Immature natural killer cell (primary cell): ENCODE measurements at regions not wholly inside any gene's neighbourhood (a gene's known extent, or its start where the extent isn't known, plus 50 kb on each side); places are given as distances from the start of the nearest gene placed in this dataset.

Experiments
- DNase-seq, 3 donors: peaks; one replicate each; pipeline ENCODE4 v3.0.0; 2022; ENCODE audit warnings: mixed read lengths in 1 of 3
- H3K27ac Mint-ChIP-seq, 6 donors: one replicate each; pipeline ENCODE4 v1.8.0; 2020; ENCODE audit warnings: mixed read lengths in 6 of 6, mild to moderate bottlenecking in 5 of 6, inconsistent platforms in 4 of 6, moderate library complexity in 3 of 6
- H3K27me3 Mint-ChIP-seq, 3 donors: one replicate each; pipeline ENCODE4 v1.8.0; 2020 to 2021; ENCODE audit warnings: low read depth in 3 of 3, mild to moderate bottlenecking in 3 of 3, mixed read lengths in 3 of 3, moderate library complexity in 3 of 3, inconsistent platforms in 1 of 3
- H3K36me3 Mint-ChIP-seq, 3 donors: one replicate each; pipeline ENCODE4 v1.8.0; 2020; ENCODE audit warnings: mixed read lengths in 3 of 3, inconsistent platforms in 2 of 3, mild to moderate bottlenecking in 2 of 3
- H3K4me1 Mint-ChIP-seq, 2 donors: one replicate each; pipeline ENCODE4 v1.8.0; 2020; ENCODE audit warnings: inconsistent platforms in 2 of 2, mild to moderate bottlenecking in 2 of 2, mixed read lengths in 2 of 2, moderate library complexity in 1 of 2
- H3K4me3 Mint-ChIP-seq, 5 donors: one replicate each; pipeline ENCODE4 v1.8.0; 2020; ENCODE audit warnings: mild to moderate bottlenecking in 5 of 5, mixed read lengths in 5 of 5, inconsistent platforms in 3 of 5, moderate library complexity in 3 of 5
- H3K9me3 Mint-ChIP-seq, 6 donors: one replicate each; pipeline ENCODE4 v1.8.0; 2020; ENCODE audit warnings: mild to moderate bottlenecking in 6 of 6, mixed read lengths in 6 of 6, inconsistent platforms in 4 of 6, moderate library complexity in 3 of 6

DNA sequence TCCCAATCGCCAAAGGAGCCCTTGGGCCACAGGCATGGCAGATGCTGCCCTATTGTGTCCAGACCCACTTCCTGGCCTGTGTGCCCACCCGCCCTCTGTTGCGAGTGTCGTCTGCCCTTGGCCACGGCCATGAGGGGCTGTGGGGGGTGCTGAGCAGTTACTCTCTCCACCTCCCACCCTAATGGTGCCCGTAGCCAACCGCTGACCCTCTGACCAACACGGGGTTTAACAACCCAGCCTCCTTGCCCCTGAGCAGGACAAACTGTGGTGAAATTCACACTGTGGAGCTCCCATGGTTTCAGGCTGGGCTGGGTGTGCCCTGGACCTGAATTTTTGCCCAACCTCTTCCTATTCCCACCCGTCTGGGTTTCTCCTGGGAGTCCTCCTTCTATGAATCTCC, 145.7 kb upstream of the HDAC4 start:
- no peaks in the 10 kb centered on the region for H3K36me3 Mint-ChIP-seq
- peaks cover 0 to 2% (median 0%) of the 10 kb centered on the region in 6 donors for H3K9me3 Mint-ChIP-seq
- H3K4me3 Mint-ChIP-seq, result no peak overlapping the region
- DNase-seq, result no peak
- H3K27me3 Mint-ChIP-seq, result peaks cover 0 to 10% (median 3%) of the 10 kb centered on the region in 3 donors
- H3K27ac Mint-ChIP-seq, result peak overlapping the region in 3 of 6 donors; percentile 21 to 71 (median 62)
- H3K4me1 Mint-ChIP-seq, result peaks cover 26 to 29% of the 10 kb centered on the region in 2 donors

DNA sequence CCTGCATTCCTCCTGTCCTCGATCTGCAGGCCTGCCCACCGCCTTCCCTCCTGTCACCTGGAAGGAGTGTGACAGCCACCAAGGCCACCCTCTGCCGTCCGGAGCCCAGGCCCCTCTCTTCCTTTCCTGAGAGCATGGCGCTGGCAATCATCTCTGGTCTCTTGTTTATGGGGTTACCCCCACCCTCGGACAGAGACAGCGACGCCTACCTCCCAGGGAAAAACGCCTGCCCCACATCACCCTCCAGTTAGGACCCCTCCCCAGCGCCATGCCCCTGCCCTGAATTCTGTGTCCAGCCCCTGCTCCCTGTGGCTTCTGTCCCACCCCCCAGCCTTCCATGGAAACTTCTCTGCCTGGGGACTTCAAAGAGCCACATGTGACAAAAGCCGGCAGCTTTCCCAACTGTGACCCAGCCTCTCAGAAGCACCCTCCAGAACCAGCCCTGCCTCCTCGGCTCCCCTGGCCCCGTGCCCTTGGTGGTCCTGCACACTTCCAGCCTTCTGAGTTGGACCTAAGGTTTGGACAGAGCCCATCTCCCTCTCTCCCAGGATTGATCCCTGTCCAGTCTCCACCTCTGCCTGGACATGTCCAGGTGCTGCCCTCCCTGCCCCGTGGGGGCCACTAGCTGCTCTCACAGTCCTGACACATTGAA, 145.0 kb upstream of the HDAC4 start:
- Mint-ChIP-seq H3K4me3 (peak overlapping the region in 4 of 5 donors; percentile 13 to 68 (median 52)), H3K27me3 (peaks cover 0 to 10% (median 3%) of the 10 kb centered on the region in 3 donors), H3K4me1 (peaks cover 26 to 29% of the 10 kb centered on the region in 2 donors), H3K36me3 (no peaks in the 10 kb centered on the region), H3K27ac (peak overlapping the region in 3 of 6 donors; percentile 56 to 82 (median 62)), H3K9me3 (peaks cover 0 to 2% (median 0%) of the 10 kb centered on the region in 6 donors)
- no peak for DNase-seq

DNA sequence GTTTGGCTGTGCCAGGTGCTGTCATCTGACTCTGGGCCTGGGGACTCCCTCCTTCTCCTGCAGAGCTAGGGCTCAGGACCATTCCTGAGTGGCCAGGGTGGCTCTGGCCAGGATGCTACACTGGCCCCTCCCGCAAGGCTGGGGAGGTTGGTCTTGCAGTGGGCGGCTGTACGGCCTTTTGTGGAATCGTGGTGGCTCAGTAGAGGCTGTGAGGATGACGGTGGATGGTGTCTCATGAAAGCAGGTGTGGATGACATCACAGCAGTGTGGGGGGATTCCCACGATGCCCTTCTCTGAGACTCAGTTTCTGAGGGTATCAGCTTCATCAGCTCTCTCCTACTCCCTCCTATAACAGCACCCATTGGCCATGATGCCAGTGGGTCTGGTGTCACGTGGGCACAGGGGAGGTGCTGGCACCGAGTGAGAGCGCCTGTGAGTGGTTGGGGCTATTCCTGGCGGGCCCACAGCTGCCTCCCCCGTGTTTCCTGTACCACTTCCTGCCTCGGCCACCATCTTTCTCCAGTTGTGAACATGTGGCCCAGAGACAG, 144.2 kb upstream of the HDAC4 start:
- H3K9me3 Mint-ChIP-seq, result peaks cover 0 to 2% (median 0%) of the 10 kb centered on the region in 6 donors
- peaks cover 26 to 29% of the 10 kb centered on the region in 2 donors for H3K4me1 Mint-ChIP-seq
- H3K36me3 Mint-ChIP-seq, result no peaks in the 10 kb centered on the region
- H3K4me3 Mint-ChIP-seq, result peak overlapping the region in 2 of 5 donors; percentile 65 to 68
- H3K27ac Mint-ChIP-seq, result peak overlapping the region in 5 of 6 donors; percentile 21 to 82 (median 79)
- peaks cover 0 to 10% (median 3%) of the 10 kb centered on the region in 3 donors for H3K27me3 Mint-ChIP-seq
- DNase-seq, result peak; percentile 57 to 66 (median 58)

DNA sequence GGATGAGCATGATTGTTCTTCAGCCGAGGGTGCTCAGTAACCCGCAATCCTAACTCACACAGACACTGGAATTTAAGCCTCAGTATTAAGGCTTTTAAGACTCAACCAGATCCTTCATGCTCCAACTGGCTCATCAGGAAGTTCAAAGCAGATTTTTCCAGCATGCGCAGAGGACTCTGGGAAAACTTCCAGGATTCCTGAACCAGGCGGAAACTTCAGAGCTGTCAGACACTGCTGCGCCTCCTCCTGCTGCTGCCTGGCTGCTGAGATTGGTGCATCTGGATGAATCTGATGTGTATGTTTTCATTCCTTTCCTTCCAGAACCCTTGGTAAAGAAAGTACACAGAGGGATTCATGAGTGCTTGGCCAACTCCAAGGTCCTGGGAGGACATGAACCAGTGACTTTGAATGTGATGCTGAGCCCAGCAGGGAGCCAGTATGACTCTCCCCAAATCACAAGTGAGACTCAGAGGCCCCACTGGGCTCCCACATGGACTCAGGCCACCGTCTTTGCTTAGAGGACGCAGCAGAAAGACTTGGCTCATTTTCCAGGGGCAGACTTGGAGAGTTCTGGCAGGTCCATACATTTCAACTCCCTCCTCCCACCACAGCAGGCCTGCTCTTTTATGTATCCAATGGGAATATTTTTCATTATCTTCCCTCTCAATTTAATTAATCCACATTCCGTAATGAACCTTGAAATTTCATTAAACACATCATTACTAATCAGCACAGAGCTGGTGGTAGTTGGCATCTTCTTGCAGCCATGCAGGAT, 143.5 kb upstream of the HDAC4 start:
- DNase-seq, result no peak
- H3K36me3 Mint-ChIP-seq, result no peaks in the 10 kb centered on the region
- H3K9me3 Mint-ChIP-seq, result peaks cover 0 to 2% (median 0%) of the 10 kb centered on the region in 6 donors
- peaks cover 26 to 29% of the 10 kb centered on the region in 2 donors for H3K4me1 Mint-ChIP-seq
- H3K27me3 Mint-ChIP-seq, result peaks cover 0 to 11% (median 3%) of the 10 kb centered on the region in 3 donors
- H3K27ac Mint-ChIP-seq, result peak overlapping the region in 5 of 6 donors; percentile 21 to 82 (median 79)
- peak overlapping the region in 2 of 5 donors; percentile 65 to 68 for H3K4me3 Mint-ChIP-seq

DNA sequence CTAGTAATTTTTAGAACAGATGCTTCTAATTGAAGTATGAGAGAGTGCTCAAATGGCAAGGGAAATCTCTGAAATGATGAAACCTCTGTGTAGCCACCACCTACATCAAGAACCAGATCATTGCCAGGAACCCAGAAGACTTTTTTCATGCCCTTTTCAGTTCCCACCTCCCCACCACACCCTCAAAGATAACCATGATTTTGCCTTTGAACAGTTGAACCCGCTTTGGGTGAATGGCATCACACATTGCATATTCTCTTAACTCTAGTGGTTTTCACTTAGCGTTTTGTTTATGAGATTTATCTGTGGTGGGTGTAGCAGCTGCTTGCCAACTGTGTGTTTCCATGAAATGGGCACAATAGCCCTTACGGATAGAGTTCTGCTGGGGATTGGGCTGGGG, 142.9 kb upstream of the HDAC4 start:
- Mint-ChIP-seq H3K27ac (peak overlapping the region in 4 of 6 donors; percentile 6 to 82 (median 22)), H3K9me3 (peaks cover 0 to 2% (median 0%) of the 10 kb centered on the region in 6 donors), H3K27me3 (peaks cover 0 to 11% (median 3%) of the 10 kb centered on the region in 3 donors)

DNA sequence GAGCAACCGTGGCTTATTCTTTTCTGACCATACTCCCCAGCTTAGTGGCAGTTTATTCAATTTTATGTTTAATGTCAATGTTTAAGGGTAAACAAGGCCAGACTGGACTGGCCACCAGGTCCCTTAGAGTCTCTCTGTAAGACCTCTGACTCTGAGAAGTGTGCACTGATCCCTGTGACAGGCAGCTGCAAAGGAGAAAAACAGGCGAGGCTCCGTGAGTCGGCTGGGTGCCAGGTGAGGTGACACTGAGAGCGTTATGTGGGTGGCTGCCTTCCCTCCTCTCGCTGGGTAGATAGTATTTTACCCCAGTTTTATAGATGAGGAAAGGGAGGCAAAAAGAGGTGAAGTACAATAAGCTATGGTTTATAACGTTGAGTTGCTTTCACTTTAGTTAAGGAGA, 139.4 kb upstream of the HDAC4 start:
- no peak for DNase-seq
- peaks cover 0 to 8% (median 3%) of the 10 kb centered on the region in 3 donors for H3K27me3 Mint-ChIP-seq
- H3K36me3 Mint-ChIP-seq, result no peaks in the 10 kb centered on the region
- no peak overlapping the region for H3K4me3 Mint-ChIP-seq
- no peaks in the 10 kb centered on the region for H3K9me3 Mint-ChIP-seq
- no peak overlapping the region for H3K27ac Mint-ChIP-seq
- peaks cover 13 to 17% of the 10 kb centered on the region in 2 donors for H3K4me1 Mint-ChIP-seq

More for the DNA sequence above, 142.9 kb upstream of the HDAC4 start:
- Mint-ChIP-seq H3K4me3 (peak overlapping the region in 4 of 5 donors; percentile 9 to 46 (median 28)), H3K4me1 (peaks cover 26 to 29% of the 10 kb centered on the region in 2 donors), H3K36me3 (no peaks in the 10 kb centered on the region)
- DNase-seq, result no peak

DNA sequence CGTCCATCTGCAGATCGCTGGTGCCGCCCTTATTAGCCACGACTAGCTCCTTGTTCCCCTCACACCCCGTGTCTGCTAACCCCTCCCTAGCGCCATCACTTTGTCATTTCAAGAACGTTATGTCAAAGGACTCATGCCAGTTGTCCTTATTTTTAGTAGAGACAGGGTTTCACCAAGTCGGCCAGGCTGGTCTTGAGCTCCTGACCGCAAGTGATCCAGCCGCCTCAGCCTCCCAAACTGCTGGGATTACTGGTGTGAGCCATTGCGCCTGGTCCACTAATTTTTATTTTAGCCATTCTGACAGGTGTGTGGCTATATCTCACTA, 138.9 kb upstream of the HDAC4 start:
- Mint-ChIP-seq H3K4me1 (peaks cover 9 to 13% of the 10 kb centered on the region in 2 donors), H3K9me3 (no peaks in the 10 kb centered on the region), H3K36me3 (no peaks in the 10 kb centered on the region), H3K27ac (no peak overlapping the region), H3K4me3 (no peak overlapping the region), H3K27me3 (peaks cover 0 to 5% (median 3%) of the 10 kb centered on the region in 3 donors)
- DNase-seq, result no peak

DNA sequence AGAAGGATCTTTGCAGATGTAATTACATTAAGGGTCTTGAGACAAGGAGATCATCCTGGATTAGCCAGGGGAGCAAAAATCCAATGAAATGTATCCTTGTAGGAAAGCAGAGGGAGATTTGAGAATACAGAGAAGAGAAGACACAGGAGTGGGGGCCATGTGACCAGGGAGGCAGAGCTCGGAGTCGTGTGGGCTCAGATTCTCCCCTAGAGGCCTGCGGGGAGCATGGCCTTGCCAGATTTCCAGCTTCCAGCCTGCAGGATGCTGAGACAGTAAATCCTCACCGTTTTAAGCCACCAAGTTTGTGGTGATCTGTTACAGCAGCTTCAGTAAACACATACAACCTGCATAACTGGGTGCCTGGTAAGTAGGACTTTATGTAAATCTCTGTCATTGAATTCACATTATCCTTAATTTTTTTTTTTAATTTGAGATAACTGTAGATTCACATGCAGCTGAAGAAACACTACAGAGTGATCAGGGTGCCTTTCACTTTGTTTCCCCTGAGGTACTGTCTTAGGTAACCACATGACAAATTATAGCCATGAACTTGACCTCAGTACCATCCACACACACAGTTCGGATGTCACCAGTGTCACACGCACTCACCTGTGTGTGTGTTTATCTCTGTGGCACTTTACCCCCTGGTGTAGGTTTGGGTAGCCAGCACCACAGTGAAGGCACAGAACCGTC, 138.4 kb upstream of the HDAC4 start:
- Mint-ChIP-seq H3K4me3 (no peak overlapping the region), H3K27me3 (peaks cover 0 to 5% (median 3%) of the 10 kb centered on the region in 3 donors), H3K4me1 (peaks cover 4 to 8% of the 10 kb centered on the region in 2 donors), H3K36me3 (no peaks in the 10 kb centered on the region), H3K9me3 (peaks cover 0 to under 1% (median 0%) of the 10 kb centered on the region in 6 donors), H3K27ac (no peak overlapping the region)
- DNase-seq, result no peak

DNA sequence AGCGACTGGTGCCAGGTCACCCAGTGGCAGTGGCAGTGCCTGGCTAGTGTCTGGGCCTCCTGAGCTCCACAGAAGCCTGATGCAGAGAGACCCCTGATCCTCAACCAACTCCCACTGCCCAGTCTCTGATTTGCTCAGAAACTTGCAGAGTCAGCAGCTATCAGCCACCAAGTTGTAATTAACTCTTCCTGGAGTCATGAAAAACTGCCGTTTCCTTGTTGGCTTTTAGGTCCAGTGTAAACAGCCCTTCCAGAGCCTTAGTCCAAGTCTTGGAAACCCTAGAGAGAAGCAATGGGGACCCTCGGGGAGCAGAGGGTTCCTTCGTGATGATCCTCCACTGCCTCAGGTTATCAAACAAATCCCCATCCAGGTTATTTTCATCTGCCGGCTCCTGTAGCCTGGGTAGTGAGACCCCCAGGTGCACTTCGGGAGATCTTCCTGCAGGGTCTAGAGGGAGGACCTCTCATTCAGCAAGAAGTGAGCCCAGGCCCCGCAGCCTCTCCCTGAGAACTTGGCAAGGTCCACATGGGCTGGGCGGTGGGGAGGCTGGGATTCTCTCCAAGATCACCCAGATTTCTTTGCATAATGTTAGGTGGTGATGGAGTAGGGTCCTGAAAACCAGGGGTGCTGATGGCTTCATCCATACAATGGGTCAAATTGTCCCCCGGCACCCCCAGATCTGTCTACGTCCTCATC, 137.7 kb upstream of the HDAC4 start:
- peaks cover 0 to 2% (median 0%) of the 10 kb centered on the region in 6 donors for H3K9me3 Mint-ChIP-seq
- H3K4me3 Mint-ChIP-seq, result no peak overlapping the region
- H3K36me3 Mint-ChIP-seq, result no peaks in the 10 kb centered on the region
- peaks cover 0 to 3% (median 2%) of the 10 kb centered on the region in 3 donors for H3K27me3 Mint-ChIP-seq
- no peak overlapping the region for H3K27ac Mint-ChIP-seq
- DNase-seq, result no peak
- peaks cover 0 to under 1% of the 10 kb centered on the region in 2 donors for H3K4me1 Mint-ChIP-seq

DNA sequence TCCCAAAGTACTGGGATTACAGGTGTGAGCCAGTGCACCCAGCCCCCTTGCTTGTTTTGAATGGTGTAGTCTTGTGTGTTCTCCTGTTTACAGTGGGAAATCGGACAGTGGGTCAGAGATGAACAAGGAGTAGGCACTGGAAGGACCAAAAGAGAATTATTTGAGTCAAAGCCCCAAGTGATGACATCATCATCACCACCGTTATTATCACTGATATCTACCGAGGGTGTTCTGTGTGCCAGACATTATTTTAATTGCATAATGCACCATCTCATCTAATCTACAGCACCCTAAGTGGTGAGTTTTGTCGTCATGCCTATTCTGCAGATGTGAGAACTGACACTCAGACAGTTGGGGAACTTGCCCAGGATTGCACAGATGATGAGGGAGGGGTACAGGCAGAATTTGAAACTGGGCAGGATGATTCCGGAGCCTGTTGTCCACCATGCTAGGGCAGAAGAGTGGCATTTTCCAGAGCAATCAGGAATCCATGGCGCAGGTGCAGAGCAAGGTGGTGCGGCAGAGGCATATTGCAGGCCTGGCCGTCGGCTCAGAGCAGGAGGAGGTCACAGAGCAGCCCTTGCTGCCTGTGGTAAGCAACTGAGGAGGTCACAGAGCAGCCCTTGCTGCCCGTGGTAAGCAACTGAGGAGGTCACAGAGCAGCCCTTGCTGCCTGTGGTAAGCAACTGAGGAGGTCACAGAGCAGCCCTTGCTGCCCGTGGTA, 137.0 kb upstream of the HDAC4 start:
- DNase-seq, result no peak
- Mint-ChIP-seq H3K9me3 (peaks cover 0 to 3% (median 0%) of the 10 kb centered on the region in 6 donors), H3K4me1 (no peaks in the 10 kb centered on the region), H3K4me3 (no peak overlapping the region), H3K36me3 (no peaks in the 10 kb centered on the region), H3K27me3 (peaks cover 1 to 3% (median 2%) of the 10 kb centered on the region in 3 donors), H3K27ac (no peak overlapping the region)

DNA sequence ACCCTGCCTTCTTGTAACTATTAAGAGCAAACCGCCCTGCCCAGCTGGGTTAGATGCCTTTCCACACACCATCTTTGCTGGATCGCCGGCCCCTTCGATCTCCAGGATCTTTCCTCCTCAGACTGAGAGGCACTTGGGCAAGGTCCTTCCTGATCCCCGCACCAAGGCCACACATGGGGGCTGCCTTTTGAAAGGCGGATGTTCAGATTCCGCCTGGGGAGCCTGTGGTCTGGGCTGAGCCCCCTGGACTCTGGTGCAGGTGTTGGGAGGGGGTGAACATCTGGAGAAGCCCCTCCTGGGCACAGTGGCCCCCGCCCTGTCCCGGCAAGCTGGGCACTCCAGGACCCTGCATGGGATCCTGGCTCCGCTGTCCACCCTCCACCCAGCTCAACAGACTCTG, 135.4 kb upstream of the HDAC4 start:
- no peak overlapping the region for H3K27ac Mint-ChIP-seq
- H3K4me3 Mint-ChIP-seq, result no peak overlapping the region
- peaks cover 0 to 3% (median 0%) of the 10 kb centered on the region in 6 donors for H3K9me3 Mint-ChIP-seq
- H3K36me3 Mint-ChIP-seq, result no peaks in the 10 kb centered on the region
- peaks cover 1 to 7% (median 3%) of the 10 kb centered on the region in 3 donors for H3K27me3 Mint-ChIP-seq
- H3K4me1 Mint-ChIP-seq, result no peaks in the 10 kb centered on the region
- no peak for DNase-seq

DNA sequence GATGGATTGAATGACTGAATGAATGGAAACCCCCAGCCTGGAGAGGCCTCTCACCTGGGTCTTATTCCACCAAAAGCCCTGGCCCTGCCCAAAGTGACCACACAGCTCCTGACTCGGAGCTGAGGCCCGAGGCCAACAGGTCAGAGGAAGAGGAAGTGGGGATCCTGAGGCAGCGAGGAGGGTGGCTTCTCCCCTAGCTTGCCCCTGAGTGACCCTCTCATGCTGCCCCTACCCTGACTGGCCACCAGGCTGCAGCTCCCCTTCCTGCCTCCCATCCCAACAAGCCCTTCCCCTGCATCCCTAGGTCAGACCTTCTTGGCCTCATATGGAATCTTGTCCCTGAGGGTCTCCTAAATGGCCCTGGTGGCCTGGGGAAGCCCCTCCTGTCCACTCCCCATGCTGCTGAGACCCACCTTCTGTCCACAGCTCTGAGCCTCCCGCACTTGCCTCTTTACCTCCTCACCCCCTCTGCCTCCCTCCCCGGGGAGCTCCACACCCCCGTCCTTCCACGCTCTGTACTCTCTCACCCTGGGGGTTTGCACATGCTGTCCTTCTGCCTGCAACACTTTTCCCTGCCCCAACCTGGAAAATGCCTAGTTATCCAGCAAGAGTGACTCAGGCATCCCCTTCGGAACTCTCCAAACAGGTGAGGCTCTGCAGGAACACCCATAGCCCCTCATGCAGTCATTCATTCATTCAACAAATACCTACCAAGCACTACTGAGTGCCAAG, 134.8 kb upstream of the HDAC4 start:
- no peak for DNase-seq
- Mint-ChIP-seq H3K4me1 (no peaks in the 10 kb centered on the region), H3K27ac (peak overlapping the region in 1 of 6 donors; percentile 20), H3K9me3 (peaks cover 0 to 3% (median 0%) of the 10 kb centered on the region in 6 donors), H3K4me3 (no peak overlapping the region), H3K36me3 (no peaks in the 10 kb centered on the region), H3K27me3 (peaks cover 3 to 7% (median 7%) of the 10 kb centered on the region in 3 donors)
